ENCODE measurements at regions not wholly inside any gene's neighbourhood (a gene's known extent, or its start where the extent isn't known, plus 50 kb on each side); places are given as distances from the start of the nearest gene placed in this dataset.
A peak's percentile ranks its signal among the peaks of the same experiment; 100 is the strongest.

DNA sequence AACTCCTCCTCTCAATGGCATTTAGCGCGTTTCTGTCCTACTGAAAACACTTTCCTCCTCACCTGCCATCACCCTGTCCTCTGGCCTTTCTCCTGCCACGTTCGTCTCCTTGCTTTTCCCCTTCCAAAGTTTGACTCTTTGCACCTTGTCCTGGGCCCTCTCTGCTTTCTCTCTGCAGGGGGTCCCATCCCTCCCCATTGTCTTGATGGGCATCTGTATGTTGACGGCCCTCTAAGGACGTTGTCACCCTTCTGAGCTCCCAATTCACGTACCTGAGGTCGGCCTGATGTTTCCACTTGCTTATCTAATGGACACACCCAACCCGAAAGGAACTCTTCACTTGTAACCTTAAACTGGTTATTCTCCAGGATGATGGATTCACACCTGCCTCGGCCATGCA, 170.4 kb downstream of the WSCD1 start:
- Histone ChIP-seq H3K36me3 (ENCODE audit: control insufficient read depth in 2 of 4, insufficient read depth in 4 of 4, low read length in 3 of 4) (no peaks in the 10 kb centered on the region), H2BK15ac (ENCODE audit: low read length) (0 out of 2 replicates have a peak overlapping the region, but pooled peaks have one; percentile 61), H3K79me1 (ENCODE audit: low read depth, low read length) (no peaks in the 10 kb centered on the region), H3K18ac (ENCODE audit: extremely low read depth, low read length) (no peak overlapping the region), H3K27me3 (replicated peaks in 1 of 4; ENCODE audit: control insufficient read depth in 3 of 4, extremely low read depth in 1 of 4, insufficient read depth in 3 of 4, low read length in 3 of 4) (no peaks in the 10 kb centered on the region; a peak in 1 of 7 replicates), H3K9ac (replicated peaks in 1 of 4; ENCODE audit: extremely low read depth in 1 of 4, low read depth in 3 of 4, low read length in 3 of 4) (no peak overlapping the region), H3K14ac (ENCODE audit: insufficient read length) (no peak overlapping the region), H4K8ac (ENCODE audit: extremely low read depth, insufficient read depth, low read length) (no peak overlapping the region), H2BK12ac (ENCODE audit: low read depth, low read length) (peak overlapping the region; percentile 94; the same call in 1 of the 2 replicates), H3K56ac (replicated peaks; ENCODE audit: insufficient read length, low read depth, low read length) (no peak overlapping the region), H3K4me1 (replicated peaks in 1 of 4; ENCODE audit: control insufficient read depth in 3 of 4, insufficient read depth in 4 of 4, low read length in 3 of 4) (peaks cover 8 to 25% (median 17%) of the 10 kb centered on the region in 4 experiments), H3K9me3 (ENCODE audit: insufficient read depth in 2 of 2, low read depth in 1 of 2, low read length in 1 of 2) (no peaks in the 10 kb centered on the region), H4K20me1 (replicated peaks in 1 of 2; ENCODE audit: control insufficient read depth in 1 of 2, insufficient read depth in 2 of 2, low read length in 2 of 2) (no peaks in the 10 kb centered on the region), H3K4me3 (ENCODE audit: extremely low read depth in 1 of 4, insufficient read depth in 2 of 4, low read depth in 3 of 4, low read length in 4 of 4) (no peak overlapping the region), H3K23me2 (ENCODE audit: low read depth, low read length) (peaks cover 4% of the 10 kb centered on the region; the same call in 1 of the 2 replicates), H3K27ac (ENCODE audit: low read depth, low read length) (no peak overlapping the region), H4K91ac (replicated peaks; ENCODE audit: insufficient read length, low read length) (peak overlapping the region; percentile 4), H2BK5ac (ENCODE audit: low read depth, low read length) (peak overlapping the region; percentile 1), H3K23ac (ENCODE audit: insufficient read length) (no peak overlapping the region), H2BK20ac (ENCODE audit: low read length) (peak overlapping the region; percentile 90; the same call in 1 of the 2 replicates), H3K4ac (replicated peaks; ENCODE audit: insufficient read length, low read depth, low read length) (peak overlapping the region; percentile 32), H2BK120ac (replicated peaks; ENCODE audit: low read depth, low read length) (peak overlapping the region; percentile 43), H3K79me2 (ENCODE audit: control insufficient read depth in 1 of 2, insufficient read depth in 2 of 2, low read length in 2 of 2) (no peaks in the 10 kb centered on the region), H3K4me2 (ENCODE audit: insufficient read depth in 1 of 2, low read depth in 2 of 2, low read length in 2 of 2) (no peak overlapping the region), H2AK5ac (ENCODE audit: low read depth, low read length) (no peak overlapping the region), H2AFZ (ENCODE audit: low read length) (no peak overlapping the region), H4K5ac (ENCODE audit: insufficient read length, low read depth, low read length) (no peak overlapping the region)
- no peak for FAIRE-seq
- DNase-seq (ENCODE audit: low read depth in 1 of 2, low spot score in 2 of 2): peak in 1 of 2 experiments; percentile 39
- ChIA-PET POLR2A (ENCODE audit: partially characterized antibody) (no interaction called here), CTCF (ENCODE audit: partially characterized antibody) (interaction anchor here (0.6 kb wide), 1 partner anchor 9 kb away, joined by 3 read pairs; no protein-coding TSS in a partner anchor)
- WGBS, 2 experiments (ENCODE audit: extremely low coverage in 1 of 2, insufficient coverage in 1 of 2, insufficient read length in 1 of 2, insufficient replicate concordance in 2 of 2, low coverage in 1 of 2, low lambda C conversion rate in 2 of 2, missing lambda C conversion rate in 1 of 2): 82% methylated on average over 10 of the region's 10 CpGs; no CpG with 5 or more reads in 1 of the 2 experiments
- no peak for TF ChIP-seq EZH2 (IDR thresholded peaks at IDR 0.05; ENCODE audit: low read depth, low read length, severe bottlenecking)
- TF ChIP-seq TBP (IDR thresholded peaks at IDR 0.05; ENCODE audit: low read depth, low read length): no peak

All from H1 (cell line).